RCC 7860 (cell line): ENCODE measurements at regions not wholly inside any gene's neighbourhood (a gene's known extent, or its start where the extent isn't known, plus 50 kb on each side); places are given as distances from the start of the nearest gene placed in this dataset.
A peak's percentile ranks its signal among the peaks of the same experiment; 100 is the strongest.
"Not testable (repeated sequence)": the region's sequence is repeated elsewhere in the genome, so short reads cannot be mapped to it uniquely, and the experiment has no call there.

Experiments used
- DNase-seq: peaks from one replicate; pipeline ENCODE4 v3.0.0-alpha.2; 2015; ENCODE audit warnings: low spot score
- FAIRE-seq: peaks from 2 replicates; lab custom pipeline; 2012; peaks lifted over from hg19 to GRCh38; lab: Jason Lieb, UNC

DNA sequence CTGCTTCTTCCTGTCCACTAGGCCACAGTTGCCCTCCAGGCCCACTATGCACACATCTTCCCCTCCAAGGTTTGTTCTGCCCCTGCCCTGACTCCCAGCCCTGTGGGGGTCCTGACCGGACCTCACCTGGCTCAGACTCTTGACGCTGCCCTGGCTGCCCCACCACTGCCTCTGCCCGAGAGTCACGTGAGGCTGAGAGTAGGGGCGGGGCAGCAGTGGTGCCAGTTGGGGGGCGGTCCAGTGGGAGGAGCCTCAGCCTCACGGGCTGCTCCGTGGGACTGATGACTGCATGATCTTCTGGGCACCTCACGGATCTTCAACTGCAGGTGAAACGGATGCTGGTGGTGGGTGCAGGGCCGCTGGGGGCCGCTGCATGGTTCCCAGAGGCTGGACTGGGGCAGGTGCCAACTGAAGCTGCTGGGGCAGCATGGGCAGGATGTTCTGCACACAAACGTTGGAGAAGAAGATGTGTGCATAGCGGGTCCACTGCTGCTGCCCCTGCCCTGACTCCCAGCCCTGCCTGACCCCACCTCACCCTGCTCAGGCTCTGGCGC, 77.6 kb downstream of the HHIPL2 start:
- FAIRE-seq, DNase-seq: not testable (repeated sequence)

GRCh38 chr1:222466150-222466865, 81.6 kb downstream of the HHIPL2 start:
- FAIRE-seq (no peak), DNase-seq (no peak)

GRCh38 chr1:222465211-222466041, 82.5 kb downstream of the HHIPL2 start:
- DNase-seq (peak; percentile 94), FAIRE-seq (peak; percentile 75)

GRCh38 chr1:222464841-222465210, 83.1 kb downstream of the HHIPL2 start:
- FAIRE-seq, result no peak
- DNase-seq, result peak; percentile 65

- no peak for FAIRE-seq
- no peak for DNase-seq
Measured at GRCh38 chr1:222463059-222463730, 84.7 kb downstream of the HHIPL2 start.

DNA sequence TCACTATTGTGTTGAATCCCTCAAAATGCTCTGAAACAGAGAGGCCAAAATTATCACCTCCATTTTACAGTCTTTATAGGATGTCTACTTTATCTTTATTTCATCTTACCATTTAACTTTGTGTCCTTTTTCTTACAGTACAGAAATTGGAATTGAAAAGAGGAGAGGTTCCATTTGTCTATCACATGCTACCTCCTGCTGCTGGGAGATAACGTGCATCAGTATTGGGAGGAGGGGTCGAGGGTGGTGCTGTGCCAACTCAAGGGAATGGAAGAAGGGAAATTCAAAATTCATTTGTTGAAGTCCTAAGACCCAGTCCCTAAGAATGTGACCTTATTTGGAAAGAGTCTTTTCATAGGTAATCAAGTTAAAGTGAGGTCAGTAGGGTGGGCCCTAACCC, 85.3 kb downstream of the HHIPL2 start:
- FAIRE-seq (no peak), DNase-seq (no peak)

GRCh38 chr1:222461941-222462340, 86.0 kb downstream of the HHIPL2 start:
- DNase-seq (no peak), FAIRE-seq (no peak)

- FAIRE-seq (no peak), DNase-seq (no peak)
Measured at GRCh38 chr1:222459652-222460051, 88.3 kb downstream of the HHIPL2 start.

GRCh38 chr1:222457513-222457912, 90.4 kb downstream of the HHIPL2 start:
- FAIRE-seq (no peak), DNase-seq (no peak)

GRCh38 chr1:222457084-222457483, 90.8 kb downstream of the HHIPL2 start:
- DNase-seq (no peak), FAIRE-seq (no peak)

DNA sequence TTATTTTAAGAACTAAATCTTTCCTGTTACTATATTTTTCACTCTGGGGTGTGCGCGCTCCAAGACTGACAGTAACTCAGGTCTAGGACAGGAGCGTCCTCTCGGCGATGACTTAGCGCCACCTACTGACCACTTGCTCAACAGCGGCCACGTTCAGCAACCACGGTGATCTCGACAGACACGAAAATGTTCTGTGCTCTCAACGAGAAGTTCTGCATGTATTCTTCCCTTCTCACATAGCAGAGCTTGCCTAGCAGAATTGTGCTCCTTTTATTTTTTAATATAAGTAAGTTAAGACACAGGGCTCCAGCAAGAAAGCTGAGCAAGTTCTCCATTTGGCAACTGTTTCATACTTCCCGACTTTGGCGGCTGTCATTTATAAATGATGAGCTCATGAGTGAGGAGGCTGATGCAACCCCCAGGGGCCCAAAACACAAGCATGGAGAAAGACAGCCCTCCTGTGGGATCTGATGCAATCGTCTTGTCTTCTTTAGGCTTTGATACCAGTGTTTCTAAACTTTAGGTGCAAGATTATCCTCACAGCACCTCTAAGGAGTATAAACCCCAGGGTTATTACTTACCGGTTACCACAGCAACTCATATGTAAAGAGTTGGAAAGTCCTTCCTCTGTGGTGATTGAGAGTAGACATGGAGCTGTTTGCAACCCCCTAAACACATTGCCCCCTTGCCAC, 92.6 kb downstream of the HHIPL2 start:
- FAIRE-seq (peak; percentile 69), DNase-seq (peak; percentile 77)

- FAIRE-seq (no peak), DNase-seq (peak; percentile 18)
Measured at GRCh38 chr1:222454782-222455181, 93.1 kb downstream of the HHIPL2 start.

- no peak for FAIRE-seq
- no peak for DNase-seq
Measured at GRCh38 chr1:222454186-222454585, 93.7 kb downstream of the HHIPL2 start.

DNA sequence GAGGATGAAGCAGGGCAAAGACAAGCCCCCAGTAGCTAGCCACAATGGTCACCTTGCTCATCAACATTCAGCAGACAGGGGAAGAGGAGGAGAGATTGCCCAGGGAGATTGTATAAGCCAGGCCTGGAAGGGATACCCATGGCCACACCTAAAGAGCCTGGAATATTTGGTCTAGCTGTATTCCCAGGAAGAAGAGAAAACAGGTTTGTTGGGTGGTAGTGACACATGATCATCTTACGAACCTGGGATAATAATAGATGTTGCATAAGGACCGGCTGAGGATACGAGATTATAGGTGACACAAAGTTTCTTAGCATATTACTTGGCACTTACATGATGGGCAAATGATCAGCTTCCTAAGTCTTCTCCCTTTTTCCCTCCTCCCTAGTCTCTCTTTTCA, 95.9 kb downstream of the HHIPL2 start:
- FAIRE-seq, result no peak
- DNase-seq, result no peak

- no peak for FAIRE-seq
- DNase-seq, result no peak
Measured at GRCh38 chr1:222443566-222443965, 104.3 kb downstream of the HHIPL2 start.

- no peak for FAIRE-seq
- no peak for DNase-seq
Measured at GRCh38 chr1:222441066-222441465, 106.8 kb downstream of the HHIPL2 start.

- FAIRE-seq, result no peak
Measured at GRCh38 chr1:222424826-222425225, 123.1 kb downstream of the HHIPL2 start.

GRCh38 chr1:222421380-222421779, 126.5 kb downstream of the HHIPL2 start:
- FAIRE-seq (no peak), DNase-seq (no peak)

More at GRCh38 chr1:222424826-222425225, 123.1 kb downstream of the HHIPL2 start:
- no peak for DNase-seq

DNA sequence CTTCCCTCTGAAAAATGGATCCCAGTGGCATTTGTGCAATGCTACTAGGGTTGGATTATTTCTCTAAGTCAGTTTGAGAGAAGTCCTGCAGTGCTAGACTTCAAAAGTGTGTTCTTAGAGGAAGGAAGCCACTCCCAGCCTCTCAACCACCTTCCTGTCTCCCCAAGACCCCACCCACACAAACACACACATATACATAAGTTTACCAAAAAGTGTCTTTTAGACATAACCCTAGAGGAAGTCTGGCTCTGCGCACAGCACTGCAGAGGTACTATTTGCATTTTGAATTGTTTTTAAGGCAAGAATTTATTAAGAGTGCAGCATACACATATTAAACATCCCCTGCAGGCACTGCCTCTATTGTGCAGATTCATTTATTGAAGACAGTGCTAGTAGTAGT, 127.3 kb downstream of the HHIPL2 start:
- FAIRE-seq, result no peak
- DNase-seq, result no peak

- no peak for FAIRE-seq
Measured at GRCh38 chr1:222418654-222419053, 129.2 kb downstream of the HHIPL2 start.

GRCh38 chr1:222417264-222417663, 130.6 kb downstream of the HHIPL2 start:
- DNase-seq (no peak), FAIRE-seq (no peak)

More at GRCh38 chr1:222418654-222419053, 129.2 kb downstream of the HHIPL2 start:
- DNase-seq, result no peak
